ENCODE measurements at regions not wholly inside any gene's neighbourhood (a gene's known extent, or its start where the extent isn't known, plus 50 kb on each side); places are given as distances from the start of the nearest gene placed in this dataset.

GRCh38 chr6:9704989-9705388 lies 709.9 kb downstream of the TFAP2A start:
- no peaks in the 10 kb centered on the region for H3K4me1 ChIP-seq (ENCODE audit: control insufficient read depth, insufficient read depth, low read length)
- ATAC-seq (ENCODE audit: low read depth) = no peak
- TF ChIP-seq RCOR1 (IDR thresholded peaks at IDR 0.05; ENCODE audit: insufficient replicate concordance, low read length) (no peak), MXI1 (IDR thresholded peaks at IDR 0.05; ENCODE audit: borderline replicate concordance, low read depth, low read length) (no peak), CHD1 (IDR thresholded peaks at IDR 0.05; ENCODE audit: low read depth, low read length) (no peak)
- BruUV-seq (replicated peaks) = no TSS peak
- in situ Hi-C loops (cut with MboI; ENCODE audit: low sequenced_read_pairs) = no loop called here
- H2BK5ac ChIP-seq (ENCODE audit: low read depth, low read length, poor library complexity, severe bottlenecking) = no peak overlapping the region
- no peaks in the 10 kb centered on the region for H3K27me3 ChIP-seq (ENCODE audit: control insufficient read depth, insufficient read depth, low read length)
- no peak for DNase-seq
- H3K23ac ChIP-seq (ENCODE audit: low read depth, low read length) = no peak overlapping the region
- H2AFZ ChIP-seq (replicated peaks; ENCODE audit: low read length, poor library complexity) = no peak overlapping the region
- no peak overlapping the region for H3K56ac ChIP-seq (ENCODE audit: extremely low read depth, insufficient read depth, low read length)
- H3K9me3 ChIP-seq (ENCODE audit: control insufficient read depth, insufficient read depth, low read length) = no peaks in the 10 kb centered on the region
- no peak overlapping the region for H2BK15ac ChIP-seq (ENCODE audit: low read depth, low read length)
- H4K8ac ChIP-seq (ENCODE audit: low read depth in 2 of 2, low read length in 2 of 2) = no peak overlapping the region
- H2BK120ac ChIP-seq (ENCODE audit: low read depth, low read length) = no peak overlapping the region
- dilution Hi-C loops (cut with HindIII; ENCODE audit: low sequenced_read_pairs, unreplicated experiment) = no loop called here
- no peak overlapping the region for H3K14ac ChIP-seq (replicated peaks; ENCODE audit: low read depth, low read length)
- ChIA-PET CTCF (no interaction called here), POLR2A (ENCODE audit: unreplicated experiment) (no interaction called here)
- H2AK9ac ChIP-seq (replicated peaks; ENCODE audit: low read depth, low read length, poor library complexity) = no peak overlapping the region
- WGBS, 2 experiments (ENCODE audit: extremely low coverage in 2 of 2, insufficient read length in 1 of 2) = no CpG with 5 or more reads among the region's 2 CpGs
- no peak overlapping the region for H3K4me2 ChIP-seq (ENCODE audit: low read depth, low read length)
- no peak overlapping the region for H3K4me3 ChIP-seq (ENCODE audit: insufficient read depth, low read depth, low read length)
- no peaks in the 10 kb centered on the region for H3K79me1 ChIP-seq (ENCODE audit: low read depth in 1 of 2, low read length in 2 of 2)
- no peaks in the 10 kb centered on the region for H4K20me1 ChIP-seq (ENCODE audit: insufficient read depth, low read length)
- no peaks in the 10 kb centered on the region for H3K36me3 ChIP-seq (ENCODE audit: control insufficient read depth, insufficient read depth, low read length)
- no peak overlapping the region for H4K91ac ChIP-seq (ENCODE audit: insufficient read depth, low read depth, low read length)
- H4K5ac ChIP-seq (ENCODE audit: low read depth, low read length) = no peak overlapping the region
- no peak overlapping the region for H3K9ac ChIP-seq (ENCODE audit: low read depth, low read length)
- no peak overlapping the region for H2BK20ac ChIP-seq (ENCODE audit: low read depth, low read length)
- H3K18ac ChIP-seq (ENCODE audit: low read depth, low read length) = no peak overlapping the region
- H3K27ac ChIP-seq (ENCODE audit: insufficient read depth, low read length) = no peak overlapping the region
- intact Hi-C loops (cut with micrococcal nuclease) = no loop called here
- no peaks in the 10 kb centered on the region for H3K9me1 ChIP-seq (ENCODE audit: insufficient read depth, low read length)
- H2AK5ac ChIP-seq (ENCODE audit: low read depth, low read length) = no peak overlapping the region
- H3K4ac ChIP-seq (ENCODE audit: low read depth, low read length) = no peak overlapping the region
